HCT116 (cell line): ENCODE measurements at regions not wholly inside any gene's neighbourhood (a gene's known extent, or its start where the extent isn't known, plus 50 kb on each side); places are given as distances from the start of the nearest gene placed in this dataset.

ENCODE experiments used
- ATAC-seq: fragments of 200-7000 bp; cut with Tn5 transposase; 2 replicates; pipeline ENCODE4 v1.9.1; 2020; ENCODE audit warnings: mild to moderate bottlenecking, moderate library complexity
- BruUV-seq: library from RNA; stranded (reverse); fragments of 400-500 nt; replicated peaks from 2 replicates; lab custom pipeline; 2021; lab: Mats Ljungman, UMichigan
- CTCF ChIA-PET: fragments of 300-600 bp; sonication (Branson Sonifier 250); formaldehyde crosslinking; loops from one replicate; lab custom pipeline; 2021; ENCODE audit warnings: antibody characterized with exemption; lab: Charles Lee
- POLR2A ChIA-PET: fragments of 300-600, 350-600 bp; sonication (Branson Sonifier 250); formaldehyde crosslinking; loops from one replicate; lab custom pipeline; 2021; ENCODE audit warnings: antibody characterized with exemption; lab: Charles Lee
- RAD21 ChIA-PET, 2 experiments: fragments of 300-600 bp; sonication (Branson Sonifier 250); formaldehyde crosslinking; loops; one replicate each; lab custom pipeline; 2023; ENCODE audit warnings: low total read pairs in 2 of 2; ENCODE audit not compliant: uncharacterized antibody in 2 of 2, unreplicated experiment in 2 of 2, low non-redundant PET in 1 of 2; lab: Charles Lee
- DNase-seq: peaks from one replicate; pipeline ENCODE4 v3.0.0-alpha.2; 2010; ENCODE audit warnings: low read depth, low spot score
- H2AFZ ChIP-seq: fragments of 200-600 bp; shearing (Covaris generic), sonication (generic); 2 replicates; pipeline ENCODE4 v1.6.1; 2017; ENCODE audit warnings: low read depth, mixed run types, mixed read lengths, antibody characterized with exemption, low read length; ENCODE audit not compliant: poor library complexity, severe bottlenecking
- H3K27ac ChIP-seq: 2 replicates; pipeline ENCODE4 v1.5.1; 2012; ENCODE audit warnings: low read depth, low read length
- H3K27me3 ChIP-seq: fragments of 200-600 bp; sonication (generic); 2 replicates; pipeline ENCODE4 v1.6.1; 2016; ENCODE audit warnings: mixed run types, low read length, mixed read lengths; ENCODE audit not compliant: insufficient read depth
- H3K36me3 ChIP-seq, 2 experiments: fragments of 200-500 bp in 1 of 2; fragments of 200-600 bp in 1 of 2; sonication (Bioruptor generic) in 1 of 2; sonication (generic) in 1 of 2; 2 replicates each; pipeline versions ENCODE4 v1.5.1 to v1.6.1; 2014 to 2016; ENCODE audit warnings: low read length in 2 of 2, inconsistent platforms in 1 of 2, mixed read lengths in 1 of 2, mixed run types in 1 of 2; ENCODE audit not compliant: insufficient read depth in 2 of 2, control insufficient read depth in 1 of 2
- H3K4me1 ChIP-seq, 2 experiments: fragments of 200-600 bp in 1 of 2; sonication (generic) in 1 of 2; 2 replicates each; pipeline versions ENCODE4 v1.5.1 to v1.6.1; 2012 to 2017; ENCODE audit warnings: low read length in 2 of 2, inconsistent platforms in 1 of 2, mild to moderate bottlenecking in 1 of 2, mixed read lengths in 1 of 2, mixed run types in 1 of 2, moderate library complexity in 1 of 2; ENCODE audit not compliant: insufficient read depth in 2 of 2, control insufficient read depth in 1 of 2
- H3K4me2 ChIP-seq: fragments of 200-600 bp; sonication (generic); 2 replicates; pipeline ENCODE4 v1.6.1; 2017; ENCODE audit warnings: mixed run types, low read length, mixed read lengths
- H3K4me3 ChIP-seq, 2 experiments: fragments of 200-600 bp in 1 of 2; sonication (generic) in 1 of 2; replicated peaks in 1 of 2; 2 replicates each; pipeline ENCODE4 v1.5.1; 2011 to 2016; ENCODE audit warnings: low read length in 2 of 2, control low read depth in 1 of 2, low read depth in 1 of 2, mild to moderate bottlenecking in 1 of 2, mixed read lengths in 1 of 2, mixed run types in 1 of 2
- H3K79me2 ChIP-seq: fragments of 200-600 bp; sonication (generic); 2 replicates; pipeline ENCODE4 v1.6.1; 2017; ENCODE audit warnings: mild to moderate bottlenecking, mixed run types, low read length, moderate library complexity, mixed read lengths; ENCODE audit not compliant: insufficient read depth
- H3K9ac ChIP-seq: fragments of 200-600 bp; sonication (generic); 2 replicates; pipeline ENCODE4 v1.6.1; 2016; ENCODE audit warnings: low read length, mixed read lengths
- H3K9me2 ChIP-seq: fragments of 200-600 bp; sonication (generic), shearing (Covaris generic); 2 replicates; pipeline ENCODE4 v1.6.1; 2017; ENCODE audit warnings: mixed run types, mild to moderate bottlenecking, moderate library complexity; ENCODE audit not compliant: insufficient read depth
- H3K9me3 ChIP-seq, 2 experiments: fragments of 200-500 bp in 1 of 2; fragments of 200-600 bp in 1 of 2; sonication (Bioruptor generic) in 1 of 2; sonication (generic) in 1 of 2; 2 replicates each; pipeline ENCODE4 v1.6.1; 2014 to 2017; ENCODE audit warnings: low read length in 2 of 2, mixed read lengths in 2 of 2, inconsistent platforms in 1 of 2, low read depth in 1 of 2, mild to moderate bottlenecking in 1 of 2, mixed run types in 1 of 2, moderate library complexity in 1 of 2; ENCODE audit not compliant: control insufficient read depth in 1 of 2, insufficient read depth in 1 of 2
- H4K20me1 ChIP-seq: fragments of 200-600 bp; sonication (generic), shearing (Covaris generic); 2 replicates; pipeline ENCODE4 v1.6.1; 2017; ENCODE audit warnings: mixed run types, mild to moderate bottlenecking, moderate library complexity; ENCODE audit not compliant: insufficient read depth
- ATF3 ChIP-seq: IDR thresholded peaks from 2 replicates; pipeline ENCODE4 v1.6.1; 2012
- CEBPB ChIP-seq: IDR thresholded peaks from 2 replicates; pipeline ENCODE4 v1.6.1; 2012; ENCODE audit warnings: low read depth
- EGR1 ChIP-seq: IDR thresholded peaks from 2 replicates; pipeline ENCODE4 v1.6.1; 2012; ENCODE audit warnings: low read depth
- ELF1 ChIP-seq: IDR thresholded peaks from 2 replicates; pipeline ENCODE4 v1.6.1; 2012; ENCODE audit warnings: low read depth, borderline replicate concordance
- EZH2phosphoT487 ChIP-seq: fragments of 200-600 bp; IDR thresholded peaks from 2 replicates; pipeline ENCODE4 v1.6.1; 2018; ENCODE audit warnings: antibody characterized with exemption, borderline replicate concordance
- FOSL1 ChIP-seq: IDR thresholded peaks from 2 replicates; pipeline ENCODE4 v1.6.1; 2012; ENCODE audit warnings: low read depth
- JUND ChIP-seq: IDR thresholded peaks from 2 replicates; pipeline ENCODE4 v1.6.1; 2012
- MAX ChIP-seq: IDR thresholded peaks from 2 replicates; pipeline ENCODE4 v1.6.1; 2012
- POLR2AphosphoS5 ChIP-seq: IDR thresholded peaks from 2 replicates; pipeline ENCODE4 v1.6.1; 2011; ENCODE audit warnings: mild to moderate bottlenecking, low read depth, low read length, moderate library complexity
- REST ChIP-seq: IDR thresholded peaks from 2 replicates; pipeline ENCODE4 v1.6.1; 2012; ENCODE audit warnings: low read depth
- SIN3A ChIP-seq: IDR thresholded peaks from 2 replicates; pipeline ENCODE4 v1.6.1; 2012; ENCODE audit warnings: low read depth
- TCF7L2 ChIP-seq: IDR thresholded peaks from 2 replicates; pipeline ENCODE4 v1.7.0; 2011; ENCODE audit warnings: borderline replicate concordance, inconsistent platforms; ENCODE audit not compliant: insufficient read depth, insufficient read length; ENCODE audit errors: extremely low read depth
- YY1 ChIP-seq: IDR thresholded peaks from 2 replicates; pipeline ENCODE4 v1.6.1; 2011; ENCODE audit warnings: low read length, low read depth, moderate library complexity, mild to moderate bottlenecking; ENCODE audit not compliant: insufficient replicate concordance; ENCODE audit errors: extremely low read depth
- ZBTB33 ChIP-seq: IDR thresholded peaks from 2 replicates; pipeline ENCODE4 v1.6.1; 2011; ENCODE audit warnings: mild to moderate bottlenecking, low read length, moderate library complexity; ENCODE audit not compliant: insufficient replicate concordance; ENCODE audit errors: extremely low read depth
- ZFX ChIP-seq: fragments of 450-650 bp; IDR thresholded peaks from 2 replicates; pipeline ENCODE4 v1.6.1; 2017
- ZNF274 ChIP-seq: fragments of 200-500 bp; sonication (Bioruptor generic); IDR thresholded peaks from 2 replicates; pipeline ENCODE4 v1.6.1; 2014; ENCODE audit warnings: mild to moderate bottlenecking, low read depth, low read length, inconsistent platforms
- intact Hi-C: fragments of 100-400 bp; cut with micrococcal nuclease; formaldehyde crosslinking; loops from 2 replicates; pipeline ENCODE4 v1.10.0; 2022

- CTCF ChIA-PET, result no interaction called here
These were observed 132.3 kb downstream of the PFDN4 start for GRCh38 chr20:54340206-54340605.

More at GRCh38 chr20:54340206-54340605, 132.3 kb downstream of the PFDN4 start:
- ATAC-seq (no peak), DNase-seq (no peak)
- H4K20me1 ChIP-seq, result no peaks in the 10 kb centered on the region
- H2AFZ ChIP-seq, result no peak overlapping the region
- no peak overlapping the region for H3K9ac ChIP-seq
- H3K79me2 ChIP-seq, result no peaks in the 10 kb centered on the region
- peaks cover 6% of the 10 kb centered on the region in 2 experiments; a peak in 2 of 4 replicates for H3K4me1 ChIP-seq
- no peak overlapping the region for H3K4me3 ChIP-seq
- no peak overlapping the region for H3K4me2 ChIP-seq
- no peaks in the 10 kb centered on the region for H3K36me3 ChIP-seq
- no peaks in the 10 kb centered on the region for H3K9me3 ChIP-seq
- TF ChIP-seq FOSL1, result no peak
- no peak for TF ChIP-seq ATF3
- no peak for TF ChIP-seq POLR2AphosphoS5
- no peak for TF ChIP-seq ELF1
- no peak for TF ChIP-seq YY1
- no peak for TF ChIP-seq ZBTB33
- no peak for TF ChIP-seq EGR1
- TF ChIP-seq JUND, result no peak
- TF ChIP-seq TCF7L2, result no peak
- no peak for TF ChIP-seq REST
- TF ChIP-seq ZFX, result no peak
- no peak for TF ChIP-seq MAX
- no peak for TF ChIP-seq EZH2phosphoT487
- no peak for TF ChIP-seq SIN3A
- no peak for TF ChIP-seq CEBPB
- no peak for TF ChIP-seq ZNF274
- no peak overlapping the region for H3K27ac ChIP-seq
- BruUV-seq, result no TSS peak
- no peaks in the 10 kb centered on the region for H3K27me3 ChIP-seq
- no peaks in the 10 kb centered on the region for H3K9me2 ChIP-seq
- intact Hi-C loops, result no loop called here
- POLR2A ChIA-PET, result interaction anchor here (0.6 kb wide), 1 partner anchor 38 kb away, joined by 3 read pairs; no protein-coding TSS in a partner anchor
- RAD21 ChIA-PET, result no interaction called here
